ENCODE measurements at regions not wholly inside any gene's neighbourhood (a gene's known extent, or its start where the extent isn't known, plus 50 kb on each side); places are given as distances from the start of the nearest gene placed in this dataset.

GRCh38 chr5:110913221-110913620 is 158.3 kb upstream of the TSLP start:
- Histone ChIP-seq H3K27me3 (no peaks in the 10 kb centered on the region), H3K36me3 (no peaks in the 10 kb centered on the region)
- TF ChIP-seq CTCF (IDR thresholded peaks at IDR 0.05) = no peak

GRCh38 chr5:110916381-110917049 is 155.0 kb upstream of the TSLP start:
- Histone ChIP-seq H3K9me3 (no peaks in the 10 kb centered on the region), H3K27me3 (no peaks in the 10 kb centered on the region), H3K4me1 (peaks cover 0 to 18% of the 10 kb centered on the region in 2 donors), H3K27ac (peak overlapping the region in 1 of 2 donors; percentile 48), H3K4me3 (no peak overlapping the region), H3K36me3 (no peaks in the 10 kb centered on the region)
- no peak for TF ChIP-seq CTCF (IDR thresholded peaks at IDR 0.05)
- no peak for DNase-seq (ENCODE audit: low spot score)

More at GRCh38 chr5:110913221-110913620, 158.3 kb upstream of the TSLP start:
- no peak overlapping the region for H3K27ac ChIP-seq
- no peaks in the 10 kb centered on the region for H3K9me3 ChIP-seq
- no peak overlapping the region for H3K4me3 ChIP-seq
- peaks cover 0 to 18% of the 10 kb centered on the region in 2 donors for H3K4me1 ChIP-seq
- no peak for DNase-seq (ENCODE audit: low spot score)

DNA sequence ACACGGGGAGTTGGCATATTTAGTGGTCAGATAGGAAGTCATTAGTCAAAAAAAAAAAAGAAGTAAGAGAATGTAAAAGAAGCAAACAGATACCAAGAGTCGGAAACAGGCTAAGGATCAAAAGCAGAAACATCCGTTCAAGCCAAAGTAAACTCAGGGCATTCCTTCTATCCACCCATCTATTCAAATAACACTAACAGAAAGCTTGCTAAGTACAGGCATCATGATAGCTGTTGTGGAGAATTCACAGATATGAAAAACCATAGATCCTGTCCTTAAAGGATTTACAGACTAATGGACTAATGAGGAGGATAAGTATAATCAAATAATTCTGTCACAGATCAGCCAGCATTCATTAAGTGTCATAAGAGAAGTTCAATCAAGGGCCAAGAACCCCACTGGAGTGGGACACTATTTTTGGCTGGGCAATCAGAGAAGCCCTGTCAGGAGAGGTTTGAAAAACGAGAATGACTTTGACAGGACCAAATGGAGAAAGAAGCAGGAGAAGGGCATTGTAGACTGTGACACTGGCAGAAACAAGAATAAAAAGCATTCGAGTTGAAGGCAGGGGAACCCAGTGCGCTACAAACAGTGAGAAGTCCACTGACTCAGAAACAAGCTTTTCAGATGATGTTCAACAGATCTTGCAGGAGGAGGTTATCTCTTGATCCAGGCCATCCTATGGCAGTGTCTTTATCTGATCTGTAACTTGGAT is 154.2 kb upstream of the TSLP start:
- TF ChIP-seq CTCF (IDR thresholded peaks at IDR 0.05) = no peak
- no peaks in the 10 kb centered on the region for H3K36me3 ChIP-seq
- peak overlapping the region; percentile 19 to 48 for H3K27ac ChIP-seq
- no peaks in the 10 kb centered on the region for H3K27me3 ChIP-seq
- no peak for DNase-seq (ENCODE audit: low spot score)
- peaks cover 0 to 18% of the 10 kb centered on the region in 2 donors for H3K4me1 ChIP-seq
- no peak overlapping the region for H3K4me3 ChIP-seq
- H3K9me3 ChIP-seq = no peaks in the 10 kb centered on the region

- H3K9me3 ChIP-seq = no peaks in the 10 kb centered on the region
- H3K4me1 ChIP-seq = peaks cover 0 to 18% of the 10 kb centered on the region in 2 donors
- H3K27me3 ChIP-seq = no peaks in the 10 kb centered on the region
- H3K4me3 ChIP-seq = no peak overlapping the region
- no peak for DNase-seq (ENCODE audit: low spot score)
- no peak for TF ChIP-seq CTCF (IDR thresholded peaks at IDR 0.05)
- H3K36me3 ChIP-seq = no peaks in the 10 kb centered on the region
- H3K27ac ChIP-seq = no peak overlapping the region
These were observed 152.8 kb upstream of the TSLP start for GRCh38 chr5:110918683-110919082.

DNA sequence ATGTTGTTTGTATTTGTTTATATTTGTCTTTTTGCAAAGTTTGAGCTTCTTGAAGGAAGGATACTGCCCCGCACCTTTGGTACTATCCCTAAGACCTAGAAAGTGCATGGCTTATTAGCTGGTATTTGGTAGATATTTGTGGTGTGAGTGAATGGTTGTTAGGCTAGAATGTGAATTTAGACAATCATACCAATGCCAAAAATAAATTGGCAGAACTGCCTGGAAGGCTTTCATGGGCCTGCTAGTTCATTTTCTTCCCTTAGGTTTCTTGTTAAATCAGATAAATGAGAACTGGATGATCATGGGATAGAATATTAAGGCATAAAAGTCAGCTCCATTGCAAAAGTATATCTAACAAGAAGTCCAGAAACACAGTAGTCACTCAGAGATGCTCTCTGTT is 147.5 kb upstream of the TSLP start:
- H3K27me3 ChIP-seq = no peaks in the 10 kb centered on the region
- no peak overlapping the region for H3K4me3 ChIP-seq
- H3K4me1 ChIP-seq = peaks cover 0 to 3% of the 10 kb centered on the region in 2 donors
- H3K27ac ChIP-seq = no peak overlapping the region
- no peak for DNase-seq (ENCODE audit: low spot score)
- H3K36me3 ChIP-seq = no peaks in the 10 kb centered on the region
- H3K9me3 ChIP-seq = no peaks in the 10 kb centered on the region
- no peak for TF ChIP-seq CTCF (IDR thresholded peaks at IDR 0.05)

Measured in right atrium auricular region (tissue), 2 donors.